ENCODE measurements at regions not wholly inside any gene's neighbourhood (a gene's known extent, or its start where the extent isn't known, plus 50 kb on each side); places are given as distances from the start of the nearest gene placed in this dataset.

DNA sequence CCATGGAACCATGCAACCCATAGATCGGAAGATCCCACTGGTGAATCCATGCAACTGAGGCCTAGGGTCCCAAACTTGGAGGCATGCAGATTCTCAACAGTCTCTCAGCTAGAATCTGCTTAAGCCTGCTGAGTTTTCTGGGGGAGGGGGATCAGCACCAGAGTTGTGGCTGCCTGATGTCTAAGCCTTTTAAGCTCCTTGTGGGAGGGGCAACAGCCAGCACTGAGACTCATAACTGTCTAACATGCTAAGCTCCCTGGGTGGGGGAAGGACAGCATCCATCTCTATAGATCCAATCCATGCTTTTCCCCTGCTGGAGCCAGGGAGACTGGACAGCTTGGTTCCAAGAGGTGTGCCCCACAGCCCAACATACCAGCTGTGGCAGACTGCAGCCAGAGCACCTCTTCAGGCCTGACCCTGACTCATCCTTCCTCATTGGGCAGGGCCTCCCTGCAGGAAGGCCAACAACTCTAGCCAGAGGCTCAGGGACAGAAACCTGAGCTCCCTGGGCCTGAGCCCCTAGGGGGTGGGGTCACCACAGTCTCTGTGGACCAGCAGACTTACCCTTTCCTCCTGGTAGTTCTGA, 300.1 kb upstream of the SLC7A11 start:
- no peak overlapping the region for H3K4me3 ChIP-seq (ENCODE audit: low read depth, low read length)
- DNase-seq (ENCODE audit: low read depth) = no peak
- TF ChIP-seq, protein P1, sequence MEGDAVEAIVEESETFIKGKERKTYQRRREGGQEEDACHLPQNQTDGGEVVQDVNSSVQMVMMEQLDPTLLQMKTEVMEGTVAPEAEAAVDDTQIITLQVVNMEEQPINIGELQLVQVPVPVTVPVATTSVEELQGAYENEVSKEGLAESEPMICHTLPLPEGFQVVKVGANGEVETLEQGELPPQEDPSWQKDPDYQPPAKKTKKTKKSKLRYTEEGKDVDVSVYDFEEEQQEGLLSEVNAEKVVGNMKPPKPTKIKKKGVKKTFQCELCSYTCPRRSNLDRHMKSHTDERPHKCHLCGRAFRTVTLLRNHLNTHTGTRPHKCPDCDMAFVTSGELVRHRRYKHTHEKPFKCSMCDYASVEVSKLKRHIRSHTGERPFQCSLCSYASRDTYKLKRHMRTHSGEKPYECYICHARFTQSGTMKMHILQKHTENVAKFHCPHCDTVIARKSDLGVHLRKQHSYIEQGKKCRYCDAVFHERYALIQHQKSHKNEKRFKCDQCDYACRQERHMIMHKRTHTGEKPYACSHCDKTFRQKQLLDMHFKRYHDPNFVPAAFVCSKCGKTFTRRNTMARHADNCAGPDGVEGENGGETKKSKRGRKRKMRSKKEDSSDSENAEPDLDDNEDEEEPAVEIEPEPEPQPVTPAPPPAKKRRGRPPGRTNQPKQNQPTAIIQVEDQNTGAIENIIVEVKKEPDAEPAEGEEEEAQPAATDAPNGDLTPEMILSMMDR (conservative IDR thresholded peaks at IDR 0.05; ENCODE audit: low read depth, low read length) = no peak

DNA sequence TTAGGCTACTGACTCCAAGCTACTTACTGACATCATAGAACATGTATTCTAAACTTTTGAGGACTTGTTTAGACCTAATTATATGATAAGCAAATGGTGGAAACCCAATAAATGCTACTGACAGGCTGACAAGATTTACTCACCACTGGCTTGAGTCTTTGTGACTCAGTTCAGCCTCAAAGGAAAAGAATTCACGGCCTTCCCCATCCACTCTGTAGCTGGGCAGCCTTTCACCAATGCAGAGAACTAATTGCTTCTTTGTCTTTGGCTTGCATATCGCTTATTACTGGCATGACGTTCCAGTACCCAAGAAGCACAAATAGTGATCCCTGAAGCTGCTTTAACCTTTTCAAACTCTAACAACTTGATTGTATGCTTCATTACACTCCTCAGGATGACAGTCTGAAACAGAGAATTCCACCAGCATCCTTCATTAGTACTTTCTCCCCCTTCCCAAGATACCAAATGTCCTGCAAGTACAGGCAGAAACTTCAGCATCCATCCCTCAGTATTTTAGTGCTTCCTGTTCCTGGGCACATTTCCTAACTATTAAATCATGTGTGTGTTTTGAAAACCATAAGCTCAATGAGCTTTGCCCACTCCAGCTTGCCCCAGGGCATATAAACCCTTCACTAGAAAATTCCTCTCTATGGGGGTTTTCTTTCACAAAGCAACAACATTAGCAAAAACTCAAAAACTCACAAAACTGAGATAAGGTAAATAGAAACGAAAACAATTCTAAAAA, 298.1 kb upstream of the SLC7A11 start:
- TF ChIP-seq, protein P1 (conservative IDR thresholded peaks at IDR 0.05; ENCODE audit: low read depth, low read length) = no peak
- no peak overlapping the region for H3K4me3 ChIP-seq (ENCODE audit: low read depth, low read length)
- DNase-seq (ENCODE audit: low read depth) = no peak

DNA sequence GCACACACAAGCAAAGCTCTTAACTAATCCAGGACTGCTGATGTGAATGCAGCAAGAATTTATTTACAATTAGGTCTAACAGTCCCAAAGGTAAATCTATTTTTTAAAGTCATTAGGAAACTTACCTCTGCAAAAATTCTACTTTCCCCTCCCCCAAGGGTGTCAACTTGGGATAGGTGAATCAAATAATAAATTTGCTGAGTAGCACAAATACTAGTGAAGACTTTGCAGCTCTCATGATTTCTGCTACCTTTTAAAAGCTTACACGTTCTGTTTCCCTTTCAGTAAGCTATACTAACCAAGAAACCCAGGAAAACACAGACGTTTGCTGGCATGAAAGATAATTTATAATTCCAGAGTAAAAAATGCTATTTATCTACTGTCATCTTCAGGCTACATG, 296.6 kb upstream of the SLC7A11 start:
- TF ChIP-seq, protein P1 (conservative IDR thresholded peaks at IDR 0.05; ENCODE audit: low read depth, low read length) = no peak
- no peak for DNase-seq (ENCODE audit: low read depth)
- no peak overlapping the region for H3K4me3 ChIP-seq (ENCODE audit: low read depth, low read length)

DNA sequence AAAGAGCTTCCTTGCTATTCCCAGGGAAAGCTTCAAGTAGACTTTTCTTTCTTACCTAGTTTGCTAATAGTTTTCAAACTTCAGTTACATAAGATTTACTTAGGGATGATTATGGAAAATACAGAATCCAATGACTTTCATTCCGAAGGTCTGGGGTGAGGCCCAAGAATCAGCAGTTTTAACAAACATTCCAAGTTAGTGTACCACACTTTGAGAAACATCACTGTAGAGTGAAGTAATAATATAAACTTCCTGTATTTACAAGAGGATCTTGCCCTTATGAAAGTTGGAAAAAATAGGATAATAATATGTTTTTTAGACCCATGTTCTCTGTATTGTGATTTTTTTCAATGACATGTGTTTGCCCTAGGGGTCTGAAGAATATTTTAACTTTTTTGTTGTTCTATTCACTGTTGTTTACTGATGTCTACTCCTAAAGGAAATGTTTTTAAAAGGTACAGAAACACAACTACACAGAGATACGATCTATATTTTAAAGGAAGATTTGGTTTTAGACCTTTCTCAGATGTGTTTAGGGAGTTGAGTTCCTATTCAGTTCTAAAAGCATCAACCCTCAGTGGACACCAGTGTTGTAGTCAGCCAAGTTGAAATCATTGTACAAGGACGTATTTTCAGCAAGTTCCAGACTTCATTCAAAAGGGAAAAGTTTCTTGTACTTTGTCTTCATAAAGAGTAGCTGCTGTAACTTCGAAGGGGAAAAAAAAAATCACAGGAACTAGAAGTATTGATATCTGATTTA, 295.8 kb upstream of the SLC7A11 start:
- no peak for DNase-seq (ENCODE audit: low read depth)
- TF ChIP-seq, protein P1 (conservative IDR thresholded peaks at IDR 0.05; ENCODE audit: low read depth, low read length) = no peak
- H3K4me3 ChIP-seq (ENCODE audit: low read depth, low read length) = no peak overlapping the region

DNA sequence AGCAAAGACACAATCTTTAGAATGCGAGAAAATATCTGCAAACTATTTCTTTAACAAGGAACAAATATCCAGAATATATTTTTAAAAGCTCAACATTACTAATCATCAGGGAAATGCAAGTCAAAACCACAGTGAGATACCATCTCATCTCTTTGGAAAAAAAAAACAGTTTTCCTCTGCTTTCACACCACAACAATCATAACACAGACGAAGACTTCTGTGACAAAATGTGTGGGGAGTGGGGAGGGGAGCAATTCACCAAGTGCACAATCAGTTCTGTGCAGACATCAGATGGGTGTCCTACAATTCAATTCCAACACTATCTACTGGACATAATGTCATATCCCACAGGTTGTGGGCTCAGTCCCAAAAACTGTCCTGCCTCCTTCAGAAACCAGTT, 293.2 kb upstream of the SLC7A11 start:
- DNase-seq (ENCODE audit: low read depth) = no peak
- H3K4me3 ChIP-seq (ENCODE audit: low read depth, low read length) = no peak overlapping the region
- TF ChIP-seq, protein P1 (conservative IDR thresholded peaks at IDR 0.05; ENCODE audit: low read depth, low read length) = no peak

DNA sequence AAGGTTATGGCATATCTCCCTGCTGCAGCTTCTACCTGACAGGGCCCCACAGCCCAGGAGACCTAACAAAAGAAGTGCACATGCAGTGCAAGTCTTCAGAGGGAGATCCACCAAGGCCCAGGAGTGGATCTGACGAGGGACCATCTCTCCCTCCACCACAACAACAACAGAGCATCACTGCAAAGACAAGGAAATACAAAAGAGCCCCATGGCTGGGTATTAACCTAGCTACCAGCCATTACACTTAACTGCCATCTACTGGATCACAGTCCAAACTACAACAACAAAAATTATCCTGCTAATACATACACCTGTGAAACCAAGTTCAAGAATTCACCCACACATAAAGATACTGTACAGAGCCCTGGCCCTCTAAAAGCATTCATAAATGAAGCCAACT, 280.2 kb upstream of the SLC7A11 start:
- TF ChIP-seq, protein P1 (conservative IDR thresholded peaks at IDR 0.05; ENCODE audit: low read depth, low read length) = peak; percentile 69
- no peak overlapping the region for H3K4me3 ChIP-seq (ENCODE audit: low read depth, low read length)
- peak; percentile 71 for DNase-seq (ENCODE audit: low read depth)

All from choroid plexus epithelial cell (primary cell).